K562 (cell line): ENCODE measurements at regions not wholly inside any gene's neighbourhood (a gene's known extent, or its start where the extent isn't known, plus 50 kb on each side); places are given as distances from the start of the nearest gene placed in this dataset.
A peak's percentile ranks its signal among the peaks of the same experiment; 100 is the strongest.

Experiments used
- ATF2 ChIP-seq: sonication (generic); formaldehyde crosslinking; IDR thresholded peaks from 2 replicates; pipeline ENCODE4 v1.8.1; 2022; ENCODE audit warnings: missing genetic modification reagents
- BRD4 ChIP-seq: fragments of 200-600 bp; sonication (generic); IDR thresholded peaks from 2 replicates; pipeline ENCODE4 v1.6.1; 2017; ENCODE audit warnings: inconsistent platforms
- DPF2 ChIP-seq: fragments of 450-650 bp; IDR thresholded peaks from 2 replicates; pipeline ENCODE4 v1.6.1; 2016
- MTA1 ChIP-seq: fragments of 450-650 bp; IDR thresholded peaks from 2 replicates; pipeline ENCODE4 v1.6.1; 2017; ENCODE audit warnings: borderline replicate concordance
- NFIC ChIP-seq: fragments of 450-650 bp; IDR thresholded peaks from 2 replicates; pipeline ENCODE4 v1.6.1; 2017; ENCODE audit warnings: mild to moderate bottlenecking, inconsistent platforms
- NR0B1 ChIP-seq: fragments of 450-650 bp; IDR thresholded peaks from one replicate; pipeline ENCODE4 v1.6.1; 2018; ENCODE audit warnings: mild to moderate bottlenecking, moderate library complexity; ENCODE audit not compliant: partially characterized antibody
- POLR3G ChIP-seq: IDR thresholded peaks from 2 replicates; pipeline ENCODE4 v1.6.1; 2011; ENCODE audit not compliant: insufficient read length, insufficient replicate concordance; ENCODE audit errors: extremely low read depth
- SIN3A ChIP-seq, 2 experiments: fragments of 150-350 bp in 1 of 2; IDR thresholded peaks; 2 replicates each; pipeline ENCODE4 v1.6.1; 2011 to 2016; ENCODE audit warnings: borderline replicate concordance in 2 of 2, low read depth in 2 of 2, low read length in 2 of 2, mild to moderate bottlenecking in 2 of 2, moderate library complexity in 2 of 2; ENCODE audit not compliant: control insufficient read depth in 1 of 2
- ZBTB49 ChIP-seq: sonication (generic); formaldehyde crosslinking; IDR thresholded peaks from 2 replicates; pipeline ENCODE4 v1.8.0; 2022; ENCODE audit warnings: missing genetic modification reagents, mild to moderate bottlenecking, borderline replicate concordance
- ZNF212 ChIP-seq: fragments of 450-650 bp; formaldehyde crosslinking; IDR thresholded peaks from 2 replicates; pipeline ENCODE4 v1.4.0; 2020; ENCODE audit warnings: mild to moderate bottlenecking
- ZNF316 ChIP-seq: fragments of 450-650 bp; IDR thresholded peaks from 2 replicates; pipeline ENCODE4 v1.6.1; 2016
- ZNF347 ChIP-seq: fragments of 450-650 bp; formaldehyde crosslinking; IDR thresholded peaks from 2 replicates; pipeline ENCODE4 v1.4.0; 2020; ENCODE audit warnings: low read depth, mild to moderate bottlenecking, moderate library complexity
- ZNF780A ChIP-seq: fragments of 250-450 bp; sonication (Bioruptor Pico); IDR thresholded peaks from 2 replicates; pipeline ENCODE4 v1.5.0; 2021; ENCODE audit warnings: mild to moderate bottlenecking
- ZNF830 ChIP-seq: fragments of 250-450 bp; sonication (Bioruptor Pico); IDR thresholded peaks from 2 replicates; pipeline ENCODE4 v1.5.0; 2021; ENCODE audit warnings: mild to moderate bottlenecking
- TF ChIP-seq, protein P1 (sequence below): sonication (generic); formaldehyde crosslinking; IDR thresholded peaks from 2 replicates; pipeline ENCODE4 v1.8.1; 2023; ENCODE audit warnings: missing genetic modification reagents, mild to moderate bottlenecking, borderline replicate concordance
- TF ChIP-seq, protein P2 (sequence below): fragments of 450-650 bp; formaldehyde crosslinking; conservative IDR thresholded peaks from 2 replicates; pipeline ENCODE4 v1.4.0; 2022; ENCODE audit warnings: mild to moderate bottlenecking, missing genetic modification characterization

GRCh38 chr13:37923236-37923635 lies 53.7 kb upstream of the TRPC4 start (continued):
- no peak for TF ChIP-seq POLR3G
- no peak for TF ChIP-seq MTA1
- no peak for TF ChIP-seq ATF2
- TF ChIP-seq, protein P1, sequence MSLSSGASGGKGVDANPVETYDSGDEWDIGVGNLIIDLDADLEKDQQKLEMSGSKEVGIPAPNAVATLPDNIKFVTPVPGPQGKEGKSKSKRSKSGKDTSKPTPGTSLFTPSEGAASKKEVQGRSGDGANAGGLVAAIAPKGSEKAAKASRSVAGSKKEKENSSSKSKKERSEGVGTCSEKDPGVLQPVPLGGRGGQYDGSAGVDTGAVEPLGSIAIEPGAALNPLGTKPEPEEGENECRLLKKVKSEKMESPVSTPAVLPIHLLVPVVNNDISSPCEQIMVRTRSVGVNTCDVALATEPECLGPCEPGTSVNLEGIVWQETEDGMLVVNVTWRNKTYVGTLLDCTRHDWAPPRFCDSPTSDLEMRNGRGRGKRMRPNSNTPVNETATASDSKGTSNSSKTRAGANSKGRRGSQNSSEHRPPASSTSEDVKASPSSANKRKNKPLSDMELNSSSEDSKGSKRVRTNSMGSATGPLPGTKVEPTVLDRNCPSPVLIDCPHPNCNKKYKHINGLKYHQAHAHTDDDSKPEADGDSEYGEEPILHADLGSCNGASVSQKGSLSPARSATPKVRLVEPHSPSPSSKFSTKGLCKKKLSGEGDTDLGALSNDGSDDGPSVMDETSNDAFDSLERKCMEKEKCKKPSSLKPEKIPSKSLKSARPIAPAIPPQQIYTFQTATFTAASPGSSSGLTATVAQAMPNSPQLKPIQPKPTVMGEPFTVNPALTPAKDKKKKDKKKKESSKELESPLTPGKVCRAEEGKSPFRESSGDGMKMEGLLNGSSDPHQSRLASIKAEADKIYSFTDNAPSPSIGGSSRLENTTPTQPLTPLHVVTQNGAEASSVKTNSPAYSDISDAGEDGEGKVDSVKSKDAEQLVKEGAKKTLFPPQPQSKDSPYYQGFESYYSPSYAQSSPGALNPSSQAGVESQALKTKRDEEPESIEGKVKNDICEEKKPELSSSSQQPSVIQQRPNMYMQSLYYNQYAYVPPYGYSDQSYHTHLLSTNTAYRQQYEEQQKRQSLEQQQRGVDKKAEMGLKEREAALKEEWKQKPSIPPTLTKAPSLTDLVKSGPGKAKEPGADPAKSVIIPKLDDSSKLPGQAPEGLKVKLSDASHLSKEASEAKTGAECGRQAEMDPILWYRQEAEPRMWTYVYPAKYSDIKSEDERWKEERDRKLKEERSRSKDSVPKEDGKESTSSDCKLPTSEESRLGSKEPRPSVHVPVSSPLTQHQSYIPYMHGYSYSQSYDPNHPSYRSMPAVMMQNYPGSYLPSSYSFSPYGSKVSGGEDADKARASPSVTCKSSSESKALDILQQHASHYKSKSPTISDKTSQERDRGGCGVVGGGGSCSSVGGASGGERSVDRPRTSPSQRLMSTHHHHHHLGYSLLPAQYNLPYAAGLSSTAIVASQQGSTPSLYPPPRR (CRISPR knock-in tag): no peak
- no peak for TF ChIP-seq ZNF780A (CRISPR knock-in tag)
- TF ChIP-seq SIN3A (IDR thresholded peaks at IDR 0.05; ENCODE audit: borderline replicate concordance in 2 of 2, control insufficient read depth in 1 of 2, low read depth in 2 of 2, low read length in 2 of 2): no peak
- TF ChIP-seq, protein P2, sequence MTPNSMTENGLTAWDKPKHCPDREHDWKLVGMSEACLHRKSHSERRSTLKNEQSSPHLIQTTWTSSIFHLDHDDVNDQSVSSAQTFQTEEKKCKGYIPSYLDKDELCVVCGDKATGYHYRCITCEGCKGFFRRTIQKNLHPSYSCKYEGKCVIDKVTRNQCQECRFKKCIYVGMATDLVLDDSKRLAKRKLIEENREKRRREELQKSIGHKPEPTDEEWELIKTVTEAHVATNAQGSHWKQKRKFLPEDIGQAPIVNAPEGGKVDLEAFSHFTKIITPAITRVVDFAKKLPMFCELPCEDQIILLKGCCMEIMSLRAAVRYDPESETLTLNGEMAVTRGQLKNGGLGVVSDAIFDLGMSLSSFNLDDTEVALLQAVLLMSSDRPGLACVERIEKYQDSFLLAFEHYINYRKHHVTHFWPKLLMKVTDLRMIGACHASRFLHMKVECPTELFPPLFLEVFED (CRISPR knock-in tag): no peak
- no peak for TF ChIP-seq NR0B1
- no peak for TF ChIP-seq ZNF316
- TF ChIP-seq BRD4: no peak
- no peak for TF ChIP-seq ZNF347 (CRISPR knock-in tag)
- no peak for TF ChIP-seq ZNF212 (CRISPR knock-in tag)
- TF ChIP-seq ZBTB49 (CRISPR knock-in tag): no peak
- peak; percentile 54 for TF ChIP-seq NFIC
- no peak for TF ChIP-seq ZNF830
- TF ChIP-seq DPF2: peak; percentile 88
